H9 (cell line): ENCODE measurements at regions not wholly inside any gene's neighbourhood (a gene's known extent, or its start where the extent isn't known, plus 50 kb on each side); places are given as distances from the start of the nearest gene placed in this dataset.

Experiments
- DNase-seq: peaks from one replicate; pipeline ENCODE4 v3.0.0-alpha.2; 2017
- H2AFZ ChIP-seq: one replicate; pipeline ENCODE4 v1.6.1; 2013; ENCODE audit warnings: mild to moderate bottlenecking, low read length, control low read depth, moderate library complexity
- H2AK5ac ChIP-seq: 2 replicates; pipeline ENCODE4 v1.6.1; 2013; ENCODE audit warnings: low read length, control low read depth, mixed read lengths; ENCODE audit not compliant: insufficient read length
- H2BK120ac ChIP-seq: one replicate; pipeline ENCODE4 v1.6.1; 2013; ENCODE audit warnings: low read depth, mild to moderate bottlenecking, low read length, control low read depth, inconsistent platforms; ENCODE audit not compliant: poor library complexity, severe bottlenecking
- H2BK12ac ChIP-seq: 2 replicates; pipeline ENCODE4 v1.6.1; 2013; ENCODE audit warnings: low read length, control low read depth, mixed read lengths, low read depth; ENCODE audit not compliant: insufficient read length
- H2BK15ac ChIP-seq: 2 replicates; pipeline ENCODE4 v1.6.1; 2013; ENCODE audit warnings: low read depth, low read length, control low read depth
- H2BK20ac ChIP-seq: one replicate; pipeline ENCODE4 v1.6.1; 2013; ENCODE audit warnings: low read depth, mild to moderate bottlenecking, low read length, control low read depth, inconsistent platforms; ENCODE audit not compliant: poor library complexity, severe bottlenecking
- H2BK5ac ChIP-seq: 2 replicates; pipeline ENCODE4 v1.6.1; 2013; ENCODE audit warnings: low read length, control low read depth, mixed read lengths; ENCODE audit not compliant: insufficient read length
- H3K14ac ChIP-seq: 2 replicates; pipeline ENCODE4 v1.6.1; 2013; ENCODE audit warnings: low read length, control low read depth; ENCODE audit not compliant: insufficient read depth
- H3K18ac ChIP-seq: 2 replicates; pipeline ENCODE4 v1.6.1; 2013; ENCODE audit warnings: low read depth, mild to moderate bottlenecking, mixed read lengths, low read length, control low read depth; ENCODE audit not compliant: insufficient read length
- H3K23ac ChIP-seq: 2 replicates; pipeline ENCODE4 v1.6.1; 2013; ENCODE audit warnings: low read length, control low read depth, mixed read lengths, low read depth; ENCODE audit not compliant: insufficient read length
- H3K23me2 ChIP-seq: 2 replicates; pipeline ENCODE4 v1.6.1; 2013; ENCODE audit warnings: low read depth, mild to moderate bottlenecking, mixed read lengths, low read length, control low read depth; ENCODE audit not compliant: insufficient read length, poor library complexity, severe bottlenecking
- H3K27ac ChIP-seq: 2 replicates; pipeline ENCODE4 v1.5.1; 2013; ENCODE audit warnings: low read length, control low read depth, mixed read lengths, low read depth; ENCODE audit not compliant: insufficient read length
- H3K27me3 ChIP-seq: 2 replicates; pipeline ENCODE4 v1.6.1; 2013; ENCODE audit warnings: low read length, control low read depth, inconsistent platforms; ENCODE audit not compliant: insufficient read depth
- H3K4ac ChIP-seq: 2 replicates; pipeline ENCODE4 v1.6.1; 2013; ENCODE audit warnings: low read depth, mild to moderate bottlenecking, control low read depth, inconsistent platforms, low read length, moderate library complexity
- H3K4me1 ChIP-seq: 2 replicates; pipeline ENCODE4 v1.6.1; 2013; ENCODE audit warnings: low read length, control low read depth, inconsistent platforms; ENCODE audit not compliant: insufficient read depth
- H3K4me2 ChIP-seq: 2 replicates; pipeline ENCODE4 v1.6.1; 2013; ENCODE audit warnings: low read length, control low read depth, mixed read lengths; ENCODE audit not compliant: insufficient read length, insufficient read depth
- H3K56ac ChIP-seq: 2 replicates; pipeline ENCODE4 v1.6.1; 2013; ENCODE audit warnings: low read depth, mild to moderate bottlenecking, mixed read lengths, low read length, control low read depth; ENCODE audit not compliant: insufficient read length
- H3K79me1 ChIP-seq: 2 replicates; pipeline ENCODE4 v1.6.1; 2013; ENCODE audit warnings: low read depth, mild to moderate bottlenecking, moderate library complexity, low read length, control low read depth, inconsistent platforms; ENCODE audit not compliant: insufficient read depth, poor library complexity, severe bottlenecking
- H3K79me2 ChIP-seq: 2 replicates; pipeline ENCODE4 v1.6.1; 2013; ENCODE audit warnings: low read length, control low read depth, inconsistent platforms; ENCODE audit not compliant: insufficient read depth
- H3K9ac ChIP-seq: 2 replicates; pipeline ENCODE4 v1.6.1; 2013; ENCODE audit warnings: low read length, control low read depth, mixed read lengths; ENCODE audit not compliant: insufficient read length; ENCODE audit errors: extremely low read depth
- H3K9me3 ChIP-seq: one replicate; pipeline ENCODE4 v1.6.1; 2013; ENCODE audit warnings: low read depth, low read length, inconsistent platforms; ENCODE audit not compliant: control insufficient read depth
- H3T11ph ChIP-seq: one replicate; pipeline ENCODE4 v1.6.1; 2013; ENCODE audit warnings: mild to moderate bottlenecking, low read length, control low read depth, inconsistent platforms
- H4K20me1 ChIP-seq: one replicate; pipeline ENCODE4 v1.6.1; 2013; ENCODE audit not compliant: control insufficient read depth, insufficient read length, insufficient read depth
- H4K5ac ChIP-seq: 2 replicates; pipeline ENCODE4 v1.6.1; 2013; ENCODE audit warnings: low read depth, mild to moderate bottlenecking, mixed read lengths, low read length, control low read depth; ENCODE audit not compliant: insufficient read length
- H4K8ac ChIP-seq: replicated peaks from 2 replicates; pipeline ENCODE4 v1.6.1; 2013; ENCODE audit warnings: low read length, control low read depth, mixed read lengths, low read depth; ENCODE audit not compliant: insufficient read length
- H4K91ac ChIP-seq: 2 replicates; pipeline ENCODE4 v1.6.1; 2013; ENCODE audit warnings: low read depth, mild to moderate bottlenecking, moderate library complexity, mixed read lengths, low read length, control low read depth; ENCODE audit not compliant: insufficient read length
- H3K27ac Mint-ChIP-seq, 3 experiments: 2 replicates in 2 of 3; 3 replicates in 1 of 3; pipeline ENCODE4 v1.8.0; 2020 to 2021; ENCODE audit warnings: mixed read lengths in 3 of 3, mild to moderate bottlenecking in 1 of 3, moderate library complexity in 1 of 3
- H3K27me3 Mint-ChIP-seq: 2 replicates; pipeline ENCODE4 v1.8.0; 2021; ENCODE audit warnings: low read depth, mild to moderate bottlenecking, moderate library complexity, mixed read lengths
- H3K36me3 Mint-ChIP-seq, 3 experiments: 2 replicates in 2 of 3; 3 replicates in 1 of 3; pipeline ENCODE4 v1.8.0; 2020 to 2021; ENCODE audit warnings: low read depth in 3 of 3, mixed read lengths in 3 of 3; ENCODE audit not compliant: insufficient read depth in 1 of 3
- H3K4me1 Mint-ChIP-seq, 2 experiments: 2 replicates each; pipeline ENCODE4 v1.8.0; 2020; ENCODE audit warnings: mixed read lengths in 2 of 2
- H3K4me3 Mint-ChIP-seq, 2 experiments: 2 replicates in 1 of 2; 3 replicates in 1 of 2; pipeline ENCODE4 v1.8.0; 2020 to 2021; ENCODE audit warnings: mild to moderate bottlenecking in 2 of 2, mixed read lengths in 2 of 2, moderate library complexity in 1 of 2
- H3K9me3 Mint-ChIP-seq, 2 experiments: 2 replicates in 1 of 2; 3 replicates in 1 of 2; pipeline ENCODE4 v1.8.0; 2020; ENCODE audit warnings: mild to moderate bottlenecking in 2 of 2, mixed read lengths in 2 of 2, moderate library complexity in 1 of 2
- CTCF ChIP-seq: fragments of 200-600 bp; sonication (generic); conservative IDR thresholded peaks from 3 replicates; pipeline ENCODE4 v1.8.0; 2021; ENCODE audit warnings: antibody characterized with exemption, mild to moderate bottlenecking
- WGBS: extraction: QIAGEN DNeasy Blood & Tissue Kit; methylation state at CpG from one replicate; pipeline ENCODE4 v1.1.7; 2013; ENCODE audit warnings: missing lambda C conversion rate, low lambda C conversion rate, mixed read lengths; ENCODE audit not compliant: insufficient read length; ENCODE audit errors: extremely low coverage; 5-methylcytosine and 5-hydroxymethylcytosine counted together

GRCh38 chr11:22459048-22459447 is 120.9 kb downstream of the SLC17A6 start:
- Histone ChIP-seq H4K5ac (no peak overlapping the region), H3K4ac (no peak overlapping the region), H2BK5ac (no peak overlapping the region), H3K9ac (no peak overlapping the region), H3K27me3 (no peaks in the 10 kb centered on the region), H4K20me1 (no peaks in the 10 kb centered on the region), H3T11ph (no peak overlapping the region), H3K14ac (no peak overlapping the region), H3K4me1 (no peaks in the 10 kb centered on the region; the same call in 1 of the 2 replicates), H3K9me3 (no peaks in the 10 kb centered on the region), H2BK20ac (no peak overlapping the region), H3K56ac (no peak overlapping the region), H3K18ac (peak overlapping the region; percentile 27), H3K79me1 (no peaks in the 10 kb centered on the region), H2BK15ac (no peak overlapping the region), H2AK5ac (no peak overlapping the region), H2AFZ (no peak overlapping the region), H3K27ac (no peak overlapping the region), H3K23ac (no peak overlapping the region), H3K79me2 (no peaks in the 10 kb centered on the region), H3K23me2 (no peaks in the 10 kb centered on the region), H2BK120ac (no peak overlapping the region), H4K8ac (no peak overlapping the region), H2BK12ac (no peak overlapping the region), H3K4me2 (no peak overlapping the region), H4K91ac (no peak overlapping the region)
- H3K27me3 Mint-ChIP-seq = no peaks in the 10 kb centered on the region
- no peaks in the 10 kb centered on the region for H3K9me3 Mint-ChIP-seq
- DNase-seq = no peak
- TF ChIP-seq CTCF = no peak
- H3K4me1 Mint-ChIP-seq = peaks cover 4 to 9% of the 10 kb centered on the region in 2 experiments
- H3K4me3 Mint-ChIP-seq = no peak overlapping the region
- no peaks in the 10 kb centered on the region for H3K36me3 Mint-ChIP-seq
- no peak overlapping the region for H3K27ac Mint-ChIP-seq
- no CpG with 5 or more reads among the region's 3 CpGs for WGBS
